Coronary artery (tissue), 2 donors: ENCODE measurements at regions not wholly inside any gene's neighbourhood (a gene's known extent, or its start where the extent isn't known, plus 50 kb on each side); places are given as distances from the start of the nearest gene placed in this dataset.

Source experiments
- DNase-seq: peaks from one replicate; pipeline ENCODE4 v3.0.0-alpha.2; 2017; ENCODE audit warnings: low spot score
- H3K27ac ChIP-seq, 2 donors: fragments of 200-600 bp; sonication (generic); one replicate each; pipeline ENCODE4 v1.5.1; 2016 to 2019
- H3K4me3 ChIP-seq: fragments of 200-600 bp; sonication (generic); 2 replicates; pipeline ENCODE4 v1.5.1; 2016; ENCODE audit warnings: mild to moderate bottlenecking, moderate library complexity
- CTCF ChIP-seq: fragments of 200-600 bp; sonication (generic); IDR thresholded peaks from one replicate; pipeline ENCODE4 v1.5.1; 2019; ENCODE audit warnings: antibody characterized with exemption

GRCh38 chr2:23155022-23155421 lies 230.0 kb upstream of the KLHL29 start:
- H3K27ac ChIP-seq: no peak overlapping the region
- H3K4me3 ChIP-seq: no peak overlapping the region
- DNase-seq: no peak
- no peak for TF ChIP-seq CTCF

GRCh38 chr2:23157812-23158211 lies 227.2 kb upstream of the KLHL29 start:
- no peak for TF ChIP-seq CTCF
- no peak for DNase-seq
- Histone ChIP-seq H3K4me3 (no peak overlapping the region), H3K27ac (no peak overlapping the region)

GRCh38 chr2:23158306-23158705 lies 226.7 kb upstream of the KLHL29 start:
- no peak overlapping the region for H3K4me3 ChIP-seq
- H3K27ac ChIP-seq: no peak overlapping the region
- no peak for DNase-seq
- no peak for TF ChIP-seq CTCF

GRCh38 chr2:23159746-23160405 lies 225.1 kb upstream of the KLHL29 start:
- no peak overlapping the region for H3K4me3 ChIP-seq
- DNase-seq: no peak
- H3K27ac ChIP-seq: no peak overlapping the region
- TF ChIP-seq CTCF: no peak

GRCh38 chr2:23164173-23164572 lies 220.8 kb upstream of the KLHL29 start:
- no peak for TF ChIP-seq CTCF
- DNase-seq: no peak
- Histone ChIP-seq H3K4me3 (no peak overlapping the region), H3K27ac (no peak overlapping the region)

- no peak for DNase-seq
- no peak for TF ChIP-seq CTCF
- Histone ChIP-seq H3K4me3 (no peak overlapping the region), H3K27ac (no peak overlapping the region)
Measured at GRCh38 chr2:23169896-23170295, 215.1 kb upstream of the KLHL29 start.

GRCh38 chr2:23171108-23171507 lies 213.9 kb upstream of the KLHL29 start:
- H3K27ac ChIP-seq: no peak overlapping the region
- TF ChIP-seq CTCF: no peak
- no peak for DNase-seq
- H3K4me3 ChIP-seq: no peak overlapping the region
